HG03103 (cell line): ENCODE measurements at regions not wholly inside any gene's neighbourhood (a gene's known extent, or its start where the extent isn't known, plus 50 kb on each side); places are given as distances from the start of the nearest gene placed in this dataset.
"Not testable (repeated sequence)": the region's sequence is repeated elsewhere in the genome, so short reads cannot be mapped to it uniquely, and the experiment has no call there.

Experiments
- ATAC-seq: cut with Tn5 transposase; IDR thresholded peaks from one replicate; pipeline ENCODE4 v1.9.1; 2021; ENCODE audit warnings: low read depth; ENCODE audit not compliant: unreplicated experiment

GRCh38 chr18:47729356-47729755 is 201.1 kb downstream of the SMAD2 start:
- no peak for ATAC-seq

GRCh38 chr18:47728921-47729320 is 201.5 kb downstream of the SMAD2 start:
- ATAC-seq: no peak

GRCh38 chr18:47727409-47727808 is 203.1 kb downstream of the SMAD2 start:
- ATAC-seq: no peak

- ATAC-seq: no peak
Measured at GRCh38 chr18:47726550-47726949, 203.9 kb downstream of the SMAD2 start.

- no peak for ATAC-seq
Measured at GRCh38 chr18:47725656-47726055, 204.8 kb downstream of the SMAD2 start.

GRCh38 chr18:47724186-47724975 is 206.1 kb downstream of the SMAD2 start:
- no peak for ATAC-seq

- ATAC-seq: no peak
Measured at GRCh38 chr18:47721876-47722275, 208.6 kb downstream of the SMAD2 start.

- ATAC-seq: no peak
Measured at GRCh38 chr18:47720741-47721140, 209.7 kb downstream of the SMAD2 start.

- no peak for ATAC-seq
Measured at GRCh38 chr18:47719096-47719780, 211.2 kb downstream of the SMAD2 start.

GRCh38 chr18:47718646-47719045 is 211.8 kb downstream of the SMAD2 start:
- no peak for ATAC-seq

GRCh38 chr18:47717257-47717656 is 213.2 kb downstream of the SMAD2 start:
- no peak for ATAC-seq

- ATAC-seq: no peak
Measured at GRCh38 chr18:47716632-47717185, 213.8 kb downstream of the SMAD2 start.

- ATAC-seq: no peak
Measured at GRCh38 chr18:47710451-47710850, 220.0 kb downstream of the SMAD2 start.

- ATAC-seq: no peak
Measured at GRCh38 chr18:47709556-47709955, 220.9 kb downstream of the SMAD2 start.

- no peak for ATAC-seq
Measured at GRCh38 chr18:47708206-47708605, 222.3 kb downstream of the SMAD2 start.

- ATAC-seq: no peak
Measured at GRCh38 chr18:47701134-47701533, 229.3 kb downstream of the SMAD2 start.

GRCh38 chr18:47696870-47697269 is 233.6 kb downstream of the SMAD2 start:
- ATAC-seq: no peak

- no peak for ATAC-seq
Measured at GRCh38 chr18:47691611-47692010, 238.8 kb downstream of the SMAD2 start.

- ATAC-seq: not testable (repeated sequence)
Measured at GRCh38 chr18:47690778-47691177, 239.7 kb downstream of the SMAD2 start.

- no peak for ATAC-seq
Measured at GRCh38 chr18:47689371-47689770, 241.1 kb downstream of the SMAD2 start.

- ATAC-seq: no peak
Measured at GRCh38 chr18:47686806-47687205, 243.7 kb downstream of the SMAD2 start.

- no peak for ATAC-seq
Measured at GRCh38 chr18:47683774-47684173, 246.7 kb downstream of the SMAD2 start.
